ENCODE measurements at regions not wholly inside any gene's neighbourhood (a gene's known extent, or its start where the extent isn't known, plus 50 kb on each side); places are given as distances from the start of the nearest gene placed in this dataset.

GRCh38 chr1:56406821-56407220 is 172.5 kb downstream of the PLPP3 start:
- no peak for TF ChIP-seq CTCF (IDR thresholded peaks at IDR 0.05)
- no peak for TF ChIP-seq EZH2 (IDR thresholded peaks at IDR 0.05)
- no peak for TF ChIP-seq EZH2phosphoT487 (IDR thresholded peaks at IDR 0.05)

Data from neural progenitor cell (in vitro differentiated cells).